ENCODE measurements at regions not wholly inside any gene's neighbourhood (a gene's known extent, or its start where the extent isn't known, plus 50 kb on each side); places are given as distances from the start of the nearest gene placed in this dataset.
A peak's percentile ranks its signal among the peaks of the same experiment; 100 is the strongest.

GRCh38 chr11:131297441-131297840 lies 73.0 kb upstream of the NTM start:
- Histone ChIP-seq H2BK5ac (ENCODE audit: insufficient read length, low read length) (no peak overlapping the region), H3K79me2 (ENCODE audit: insufficient read depth, low read length) (no peaks in the 10 kb centered on the region; the same call in 1 of the 2 replicates), H3K23ac (ENCODE audit: insufficient read length, low read depth, low read length) (no peak overlapping the region), H4K91ac (ENCODE audit: insufficient read length, low read depth, low read length) (no peak overlapping the region), H3K14ac (ENCODE audit: insufficient read depth, low read length) (no peak overlapping the region), H2BK12ac (ENCODE audit: insufficient read length, low read depth, low read length) (no peak overlapping the region), H3K9me3 (ENCODE audit: control insufficient read depth, low read depth, low read length) (no peaks in the 10 kb centered on the region), H3K79me1 (ENCODE audit: insufficient read depth, low read depth, low read length, poor library complexity, severe bottlenecking) (no peaks in the 10 kb centered on the region), H2BK20ac (ENCODE audit: low read depth, low read length, poor library complexity, severe bottlenecking) (no peak overlapping the region), H3K4me1 (ENCODE audit: insufficient read depth, low read length) (0 out of 2 replicates have a peak, but pooled peaks cover 5% of the 10 kb centered on the region), H3K9ac (ENCODE audit: extremely low read depth, insufficient read length, low read length) (no peak overlapping the region), H2BK120ac (ENCODE audit: low read depth, low read length, poor library complexity, severe bottlenecking) (no peak overlapping the region), H3K27ac (ENCODE audit: insufficient read length, low read depth, low read length) (no peak overlapping the region), H2BK15ac (ENCODE audit: low read depth, low read length) (no peak overlapping the region), H3K27me3 (ENCODE audit: insufficient read depth, low read length) (no peaks in the 10 kb centered on the region), H3K4me2 (ENCODE audit: insufficient read depth, insufficient read length, low read length) (no peak overlapping the region), H3K56ac (ENCODE audit: insufficient read length, low read depth, low read length) (no peak overlapping the region), H4K20me1 (ENCODE audit: control insufficient read depth, insufficient read depth, insufficient read length) (no peaks in the 10 kb centered on the region), H4K5ac (ENCODE audit: insufficient read length, low read depth, low read length) (no peak overlapping the region), H3K23me2 (ENCODE audit: insufficient read length, low read depth, low read length, poor library complexity, severe bottlenecking) (no peaks in the 10 kb centered on the region), H3K18ac (ENCODE audit: insufficient read length, low read depth, low read length) (no peak overlapping the region), H4K8ac (replicated peaks; ENCODE audit: insufficient read length, low read depth, low read length) (no peak overlapping the region), H3K4ac (ENCODE audit: low read depth, low read length) (no peak overlapping the region), H2AFZ (ENCODE audit: low read length) (no peak overlapping the region), H3T11ph (ENCODE audit: low read length) (no peak overlapping the region), H2AK5ac (ENCODE audit: insufficient read length, low read length) (no peak overlapping the region)
- peak overlapping the region; percentile 33 to 76 (median 41); a peak in 5 of 7 replicates for H3K27ac Mint-ChIP-seq
- peaks cover 13 to 25% (median 24%) of the 10 kb centered on the region in 3 experiments for H3K36me3 Mint-ChIP-seq (ENCODE audit: insufficient read depth in 1 of 3, low read depth in 3 of 3)
- no peak for TF ChIP-seq CTCF (conservative IDR thresholded peaks at IDR 0.05)
- DNase-seq = no peak
- WGBS (ENCODE audit: extremely low coverage, insufficient read length, low lambda C conversion rate) = no CpG with 5 or more reads among the region's 6 CpGs
- no peak overlapping the region for H3K4me3 Mint-ChIP-seq
- H3K27me3 Mint-ChIP-seq (ENCODE audit: low read depth) = no peaks in the 10 kb centered on the region; the same call in 1 of the 2 replicates
- peaks cover 25% of the 10 kb centered on the region in 2 experiments for H3K4me1 Mint-ChIP-seq
- H3K9me3 Mint-ChIP-seq = no peaks in the 10 kb centered on the region

Measured in H9 (cell line).